ENCODE measurements at regions not wholly inside any gene's neighbourhood (a gene's known extent, or its start where the extent isn't known, plus 50 kb on each side); places are given as distances from the start of the nearest gene placed in this dataset.

DNA sequence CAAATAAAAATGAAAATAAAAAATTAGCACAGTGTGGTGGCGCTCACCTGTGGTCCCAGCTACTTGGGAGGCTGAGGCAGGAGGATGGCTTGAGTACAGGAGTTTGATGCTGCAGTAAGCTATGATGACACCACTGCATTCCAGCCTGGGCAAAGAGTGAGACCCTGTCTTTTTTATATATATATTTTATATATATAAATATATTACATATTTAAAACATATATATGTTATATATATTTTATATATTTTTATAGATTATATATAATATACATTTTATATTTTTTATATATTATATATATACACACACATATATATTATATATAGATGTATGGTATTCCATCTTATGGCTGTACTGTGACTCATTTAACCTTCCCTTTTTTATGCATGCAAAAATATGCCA is 87.6 kb upstream of the PMEPA1 start:
- TF ChIP-seq, protein P1, sequence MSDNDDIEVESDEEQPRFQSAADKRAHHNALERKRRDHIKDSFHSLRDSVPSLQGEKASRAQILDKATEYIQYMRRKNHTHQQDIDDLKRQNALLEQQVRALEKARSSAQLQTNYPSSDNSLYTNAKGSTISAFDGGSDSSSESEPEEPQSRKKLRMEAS (IDR thresholded peaks at IDR 0.05; ENCODE audit: low read depth, low read length) = no peak
- TF ChIP-seq POLR2A (IDR thresholded peaks at IDR 0.05; ENCODE audit: extremely low read depth, insufficient read length) = no peak
- TF ChIP-seq MYC (IDR thresholded peaks at IDR 0.05; ENCODE audit: low read depth, low read length) = no peak
- TF ChIP-seq, protein P2, sequence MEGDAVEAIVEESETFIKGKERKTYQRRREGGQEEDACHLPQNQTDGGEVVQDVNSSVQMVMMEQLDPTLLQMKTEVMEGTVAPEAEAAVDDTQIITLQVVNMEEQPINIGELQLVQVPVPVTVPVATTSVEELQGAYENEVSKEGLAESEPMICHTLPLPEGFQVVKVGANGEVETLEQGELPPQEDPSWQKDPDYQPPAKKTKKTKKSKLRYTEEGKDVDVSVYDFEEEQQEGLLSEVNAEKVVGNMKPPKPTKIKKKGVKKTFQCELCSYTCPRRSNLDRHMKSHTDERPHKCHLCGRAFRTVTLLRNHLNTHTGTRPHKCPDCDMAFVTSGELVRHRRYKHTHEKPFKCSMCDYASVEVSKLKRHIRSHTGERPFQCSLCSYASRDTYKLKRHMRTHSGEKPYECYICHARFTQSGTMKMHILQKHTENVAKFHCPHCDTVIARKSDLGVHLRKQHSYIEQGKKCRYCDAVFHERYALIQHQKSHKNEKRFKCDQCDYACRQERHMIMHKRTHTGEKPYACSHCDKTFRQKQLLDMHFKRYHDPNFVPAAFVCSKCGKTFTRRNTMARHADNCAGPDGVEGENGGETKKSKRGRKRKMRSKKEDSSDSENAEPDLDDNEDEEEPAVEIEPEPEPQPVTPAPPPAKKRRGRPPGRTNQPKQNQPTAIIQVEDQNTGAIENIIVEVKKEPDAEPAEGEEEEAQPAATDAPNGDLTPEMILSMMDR (IDR thresholded peaks at IDR 0.05; ENCODE audit: low read depth, low read length) = no peak
- no peak for DNase-seq (ENCODE audit: low read depth)
- no peak overlapping the region for H3K4me3 ChIP-seq (ENCODE audit: low read depth, low read length)

DNA sequence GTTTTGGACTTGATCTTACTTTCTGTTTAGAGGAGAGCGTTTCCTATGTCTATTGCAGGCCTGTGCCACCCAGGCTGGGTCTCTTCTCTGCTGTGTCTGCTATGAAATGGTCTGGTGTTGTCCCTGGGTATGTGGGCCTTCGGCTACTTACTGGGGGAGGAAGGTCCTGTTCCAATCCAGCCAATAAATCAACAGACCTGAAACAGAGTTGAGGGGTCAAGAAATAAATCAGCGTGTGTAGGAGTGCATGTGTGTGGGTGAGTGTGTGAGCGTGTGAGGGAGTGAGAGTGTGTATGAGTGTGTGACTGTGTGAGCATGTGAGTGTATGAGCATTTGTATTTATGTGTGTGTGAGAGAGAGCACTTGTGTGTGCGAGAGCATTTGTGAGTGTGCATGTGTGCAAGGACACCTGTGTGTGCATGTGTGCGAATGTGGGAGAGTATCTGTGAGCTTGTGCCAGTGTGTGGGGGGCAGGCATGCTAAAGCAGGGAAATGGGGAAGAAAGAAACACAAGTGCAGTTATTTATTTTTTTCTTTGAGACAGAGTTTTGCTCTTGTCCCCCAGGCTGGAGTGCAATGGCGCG is 86.3 kb upstream of the PMEPA1 start:
- no peak for DNase-seq (ENCODE audit: low read depth)
- TF ChIP-seq MYC (IDR thresholded peaks at IDR 0.05; ENCODE audit: low read depth, low read length) (no peak), POLR2A (IDR thresholded peaks at IDR 0.05; ENCODE audit: extremely low read depth, insufficient read length) (no peak)
- TF ChIP-seq, protein P2 (IDR thresholded peaks at IDR 0.05; ENCODE audit: low read depth, low read length) = no peak
- TF ChIP-seq, protein P1 (IDR thresholded peaks at IDR 0.05; ENCODE audit: low read depth, low read length) = no peak

DNA sequence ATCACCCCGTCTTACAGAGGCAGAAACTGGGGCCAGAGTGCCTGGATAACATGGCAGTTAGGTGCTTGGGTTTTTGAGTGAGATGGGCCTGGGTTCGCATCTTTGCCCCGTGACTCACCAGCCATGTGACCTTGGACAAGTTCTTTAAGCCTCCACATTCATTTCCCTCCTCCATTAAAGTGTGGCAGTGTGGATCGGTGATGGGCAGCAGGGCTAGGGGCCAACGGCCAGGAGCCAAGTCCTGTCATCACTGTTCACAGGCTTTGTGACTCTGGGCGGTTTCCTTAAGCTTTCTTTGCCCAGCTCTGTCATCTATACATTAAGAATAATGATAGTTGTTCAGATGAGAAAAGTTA is 85.5 kb upstream of the PMEPA1 start:
- no peak overlapping the region for H3K4me3 ChIP-seq (ENCODE audit: low read depth, low read length)
- no peak for DNase-seq (ENCODE audit: low read depth)
- TF ChIP-seq, protein P2 (IDR thresholded peaks at IDR 0.05; ENCODE audit: low read depth, low read length) = no peak
- TF ChIP-seq, protein P1 (IDR thresholded peaks at IDR 0.05; ENCODE audit: low read depth, low read length) = no peak
- no peak for TF ChIP-seq POLR2A (IDR thresholded peaks at IDR 0.05; ENCODE audit: extremely low read depth, insufficient read length)

More for the DNA sequence above, 86.3 kb upstream of the PMEPA1 start:
- H3K4me3 ChIP-seq (ENCODE audit: low read depth, low read length) = no peak overlapping the region

DNA sequence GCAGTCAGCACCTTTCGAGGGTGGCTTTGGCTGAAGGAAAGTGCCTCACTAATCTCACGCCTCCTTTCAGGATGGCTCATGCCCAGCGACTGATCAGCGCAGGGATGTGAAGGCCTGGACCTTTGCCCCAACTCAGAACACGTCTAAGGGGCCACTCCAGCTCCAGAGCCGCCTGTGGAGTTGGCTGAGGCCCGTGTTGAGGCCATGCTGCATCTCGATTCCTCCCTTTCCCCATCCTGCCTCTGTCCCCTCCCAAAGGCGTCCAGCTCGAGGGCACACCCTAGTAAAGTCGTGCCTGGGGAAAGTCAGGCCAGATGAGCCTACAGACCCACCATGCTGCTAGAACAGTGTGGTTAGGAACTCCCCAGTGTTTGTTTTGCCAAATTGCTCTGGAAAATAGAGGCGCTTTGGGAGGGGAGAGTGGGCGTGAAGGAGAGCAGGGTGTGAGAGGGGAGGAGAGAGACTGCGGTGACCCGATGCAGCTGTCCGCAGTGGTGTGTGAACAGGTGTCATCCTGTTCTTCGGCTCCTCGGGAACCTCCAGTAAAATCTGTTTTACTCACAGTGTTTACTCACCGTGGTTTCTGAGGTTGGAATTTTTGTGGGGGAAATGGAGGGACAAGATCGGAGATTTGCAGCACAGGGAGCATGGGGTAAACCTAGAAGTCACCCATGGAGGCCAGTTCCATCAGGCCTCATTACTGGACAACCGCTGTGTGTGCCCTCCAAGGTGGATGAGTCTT is 85.0 kb upstream of the PMEPA1 start:
- no peak overlapping the region for H3K4me3 ChIP-seq (ENCODE audit: low read depth, low read length)
- TF ChIP-seq, protein P1 (IDR thresholded peaks at IDR 0.05; ENCODE audit: low read depth, low read length) = no peak
- TF ChIP-seq, protein P2 (IDR thresholded peaks at IDR 0.05; ENCODE audit: low read depth, low read length) = no peak
- TF ChIP-seq MYC (IDR thresholded peaks at IDR 0.05; ENCODE audit: low read depth, low read length) (no peak), POLR2A (IDR thresholded peaks at IDR 0.05; ENCODE audit: extremely low read depth, insufficient read length) (no peak)
- DNase-seq (ENCODE audit: low read depth) = no peak

DNA sequence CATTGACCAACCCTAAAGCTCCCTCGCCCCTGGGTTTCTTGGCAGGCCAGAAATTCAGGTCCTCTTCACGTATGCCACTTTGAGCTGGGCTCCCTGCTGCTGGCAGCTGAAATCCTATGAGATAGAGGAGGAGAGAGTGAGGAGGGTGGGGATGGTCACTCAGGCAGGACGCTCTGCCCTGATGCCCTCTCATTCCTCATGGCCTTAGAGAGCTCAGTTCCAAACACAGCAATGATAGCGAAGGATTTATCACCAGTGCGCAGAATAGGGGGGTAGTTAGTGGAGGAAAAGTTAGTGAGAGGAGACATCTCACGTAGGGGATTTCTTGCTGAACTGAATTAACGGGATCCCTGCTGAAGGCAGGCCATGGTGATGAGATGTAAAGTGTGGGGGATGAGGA is 84.2 kb upstream of the PMEPA1 start:
- TF ChIP-seq, protein P1 (IDR thresholded peaks at IDR 0.05; ENCODE audit: low read depth, low read length) = no peak
- TF ChIP-seq POLR2A (IDR thresholded peaks at IDR 0.05; ENCODE audit: extremely low read depth, insufficient read length) (no peak), MYC (IDR thresholded peaks at IDR 0.05; ENCODE audit: low read depth, low read length) (no peak)
- TF ChIP-seq, protein P2 (IDR thresholded peaks at IDR 0.05; ENCODE audit: low read depth, low read length) = no peak
- DNase-seq (ENCODE audit: low read depth) = no peak
- H3K4me3 ChIP-seq (ENCODE audit: low read depth, low read length) = no peak overlapping the region

All from NB4 (cell line).